Neural progenitor cell (in vitro differentiated cells): ENCODE measurements at regions not wholly inside any gene's neighbourhood (a gene's known extent, or its start where the extent isn't known, plus 50 kb on each side); places are given as distances from the start of the nearest gene placed in this dataset.

Experiments used
- DNase-seq: peaks from one replicate; pipeline ENCODE4 v3.0.0-alpha.2; 2016; ENCODE audit warnings: low spot score
- H2AFZ ChIP-seq: fragments of 200-600 bp; sonication (generic); replicated peaks from 2 replicates; pipeline ENCODE4 v1.6.1; 2016; ENCODE audit warnings: antibody characterized with exemption
- H3F3A ChIP-seq: fragments of 200-600 bp; sonication (generic); 2 replicates; pipeline ENCODE4 v1.6.1; 2016; ENCODE audit warnings: antibody characterized with exemption, low read depth
- H3K27ac ChIP-seq: fragments of 200-600 bp; sonication (generic); 2 replicates; pipeline ENCODE4 v1.5.1; 2016; ENCODE audit warnings: mild to moderate bottlenecking
- H3K27me3 ChIP-seq: fragments of 200-600 bp; sonication (generic); 2 replicates; pipeline ENCODE4 v1.6.1; 2016; ENCODE audit warnings: mild to moderate bottlenecking, moderate library complexity
- H3K36me3 ChIP-seq: fragments of 200-600 bp; sonication (generic); 2 replicates; pipeline ENCODE4 v1.5.1; 2016
- H3K4me1 ChIP-seq: fragments of 200-600 bp; sonication (generic); 2 replicates; pipeline ENCODE4 v1.6.1; 2016; ENCODE audit warnings: mixed run types
- H3K4me2 ChIP-seq: fragments of 200-600 bp; sonication (generic); 2 replicates; pipeline ENCODE4 v1.6.1; 2016
- H3K4me3 ChIP-seq: fragments of 200-600 bp; sonication (generic); 2 replicates; pipeline ENCODE4 v1.5.1; 2016
- H3K79me2 ChIP-seq: fragments of 200-600 bp; sonication (generic); 2 replicates; pipeline ENCODE4 v1.6.1; 2016; ENCODE audit warnings: low read depth
- H3K9ac ChIP-seq: fragments of 200-600 bp; sonication (generic); 2 replicates; pipeline ENCODE4 v1.6.1; 2016
- H3K9me3 ChIP-seq: fragments of 200-600 bp; sonication (generic); 2 replicates; pipeline ENCODE4 v1.5.1; 2016; ENCODE audit warnings: low read depth
- H4K20me1 ChIP-seq: fragments of 200-600 bp; sonication (generic); 2 replicates; pipeline ENCODE4 v1.6.1; 2016; ENCODE audit warnings: low read depth
- H3K27ac Mint-ChIP-seq: 3 replicates; pipeline ENCODE4 v1.8.0; 2021; ENCODE audit warnings: mixed read lengths
- H3K27me3 Mint-ChIP-seq: 2 replicates; pipeline ENCODE4 v1.8.0; 2022; ENCODE audit warnings: low read depth, mild to moderate bottlenecking, inconsistent platforms, moderate library complexity, mixed read lengths; ENCODE audit not compliant: insufficient read depth
- H3K36me3 Mint-ChIP-seq: 3 replicates; pipeline ENCODE4 v1.8.0; 2021; ENCODE audit warnings: mixed read lengths
- H3K4me1 Mint-ChIP-seq: 3 replicates; pipeline ENCODE4 v1.8.0; 2021; ENCODE audit warnings: mixed read lengths
- H3K4me3 Mint-ChIP-seq: 3 replicates; pipeline ENCODE4 v1.8.0; 2021; ENCODE audit warnings: mild to moderate bottlenecking, moderate library complexity, mixed read lengths
- H3K9me3 Mint-ChIP-seq: 3 replicates; pipeline ENCODE4 v1.8.0; 2020; ENCODE audit warnings: mixed read lengths
- EZH2 ChIP-seq: fragments of 200-600 bp; sonication (generic); IDR thresholded peaks from 2 replicates; pipeline ENCODE4 v1.6.1; 2017; ENCODE audit warnings: antibody characterized with exemption, mild to moderate bottlenecking, moderate library complexity
- EZH2phosphoT487 ChIP-seq: fragments of 200-600 bp; sonication (generic); IDR thresholded peaks from 2 replicates; pipeline ENCODE4 v1.6.1; 2017; ENCODE audit warnings: antibody characterized with exemption
- TF ChIP-seq, protein P1 (sequence below): fragments of 200-600 bp; sonication (generic); IDR thresholded peaks from 2 replicates; pipeline ENCODE4 v1.5.1; 2017; ENCODE audit warnings: antibody characterized with exemption, mild to moderate bottlenecking

DNA sequence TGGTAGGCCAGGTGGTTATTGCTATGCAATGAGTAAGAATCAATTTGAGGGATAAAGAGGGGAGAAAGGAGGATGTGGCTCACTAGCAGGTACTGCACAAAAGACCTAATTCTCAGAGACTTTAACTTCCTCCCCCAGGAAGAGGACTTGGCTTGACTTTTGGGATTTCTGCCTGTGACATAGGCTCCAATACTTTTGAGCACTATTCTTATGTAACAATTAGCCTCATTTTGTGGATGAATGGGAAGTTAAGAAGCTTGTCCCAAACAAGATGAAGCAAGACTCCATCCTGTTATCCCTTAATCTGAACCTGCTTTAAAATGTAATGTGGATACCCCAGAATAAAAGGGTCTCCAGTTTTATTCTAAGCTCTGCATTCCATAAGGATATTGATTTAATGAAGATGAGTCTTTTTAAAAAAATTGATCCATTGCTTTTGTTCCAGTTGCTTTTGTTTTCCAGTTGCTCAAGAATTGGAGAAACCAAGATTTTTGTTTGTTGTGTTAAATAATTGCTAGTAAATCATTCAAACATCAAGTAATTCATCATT, 218.5 kb downstream of the SNX13 start:
- no peaks in the 10 kb centered on the region for H3K4me1 Mint-ChIP-seq
- peak; percentile 54 for DNase-seq
- Histone ChIP-seq H3K36me3 (no peaks in the 10 kb centered on the region), H3K9ac (no peak overlapping the region), H3F3A (peaks cover 23% of the 10 kb centered on the region), H3K4me3 (no peak overlapping the region), H3K9me3 (no peaks in the 10 kb centered on the region), H3K27ac (no peak overlapping the region), H2AFZ (no peak overlapping the region), H3K4me2 (peak overlapping the region; percentile 55), H4K20me1 (no peaks in the 10 kb centered on the region), H3K4me1 (peaks cover 36% of the 10 kb centered on the region), H3K27me3 (no peaks in the 10 kb centered on the region), H3K79me2 (no peaks in the 10 kb centered on the region)
- TF ChIP-seq EZH2phosphoT487 = peak; percentile 93
- TF ChIP-seq EZH2 = no peak
- no peak overlapping the region for H3K4me3 Mint-ChIP-seq
- H3K9me3 Mint-ChIP-seq = no peaks in the 10 kb centered on the region
- no peak overlapping the region for H3K27ac Mint-ChIP-seq
- H3K36me3 Mint-ChIP-seq = no peaks in the 10 kb centered on the region
- H3K27me3 Mint-ChIP-seq = no peaks in the 10 kb centered on the region

DNA sequence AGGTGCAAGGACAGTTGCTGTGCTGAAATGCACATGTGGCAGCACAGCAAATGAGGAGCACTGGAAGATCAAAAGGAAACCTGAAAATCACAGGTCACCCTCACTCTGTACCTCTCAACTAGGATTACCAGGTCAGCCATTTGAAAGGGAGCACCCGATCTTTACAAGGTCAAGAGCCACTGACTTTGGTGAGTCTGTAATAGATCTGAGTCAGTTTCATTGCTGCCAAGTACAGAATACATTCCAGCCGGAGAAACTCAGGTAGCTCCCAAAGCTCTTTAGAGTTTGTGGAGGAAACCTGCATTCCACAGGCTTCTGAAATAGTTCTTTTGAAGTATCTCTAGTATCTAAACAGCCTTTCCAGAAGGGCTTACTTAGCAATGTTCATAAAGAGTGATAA, 217.5 kb downstream of the SNX13 start:
- Histone ChIP-seq H3K9me3 (no peaks in the 10 kb centered on the region), H3F3A (peaks cover 23% of the 10 kb centered on the region), H4K20me1 (no peaks in the 10 kb centered on the region), H3K4me3 (no peak overlapping the region), H3K27me3 (no peaks in the 10 kb centered on the region), H3K4me1 (peaks cover 28% of the 10 kb centered on the region), H3K36me3 (no peaks in the 10 kb centered on the region), H3K79me2 (no peaks in the 10 kb centered on the region), H3K4me2 (peak overlapping the region; percentile 55), H2AFZ (no peak overlapping the region), H3K9ac (no peak overlapping the region), H3K27ac (no peak overlapping the region)
- H3K36me3 Mint-ChIP-seq = no peaks in the 10 kb centered on the region
- TF ChIP-seq EZH2 = no peak
- no peak for TF ChIP-seq EZH2phosphoT487
- TF ChIP-seq, protein P1, sequence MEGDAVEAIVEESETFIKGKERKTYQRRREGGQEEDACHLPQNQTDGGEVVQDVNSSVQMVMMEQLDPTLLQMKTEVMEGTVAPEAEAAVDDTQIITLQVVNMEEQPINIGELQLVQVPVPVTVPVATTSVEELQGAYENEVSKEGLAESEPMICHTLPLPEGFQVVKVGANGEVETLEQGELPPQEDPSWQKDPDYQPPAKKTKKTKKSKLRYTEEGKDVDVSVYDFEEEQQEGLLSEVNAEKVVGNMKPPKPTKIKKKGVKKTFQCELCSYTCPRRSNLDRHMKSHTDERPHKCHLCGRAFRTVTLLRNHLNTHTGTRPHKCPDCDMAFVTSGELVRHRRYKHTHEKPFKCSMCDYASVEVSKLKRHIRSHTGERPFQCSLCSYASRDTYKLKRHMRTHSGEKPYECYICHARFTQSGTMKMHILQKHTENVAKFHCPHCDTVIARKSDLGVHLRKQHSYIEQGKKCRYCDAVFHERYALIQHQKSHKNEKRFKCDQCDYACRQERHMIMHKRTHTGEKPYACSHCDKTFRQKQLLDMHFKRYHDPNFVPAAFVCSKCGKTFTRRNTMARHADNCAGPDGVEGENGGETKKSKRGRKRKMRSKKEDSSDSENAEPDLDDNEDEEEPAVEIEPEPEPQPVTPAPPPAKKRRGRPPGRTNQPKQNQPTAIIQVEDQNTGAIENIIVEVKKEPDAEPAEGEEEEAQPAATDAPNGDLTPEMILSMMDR = no peak
- DNase-seq = no peak
- no peak overlapping the region for H3K27ac Mint-ChIP-seq
- H3K27me3 Mint-ChIP-seq = no peaks in the 10 kb centered on the region
- no peaks in the 10 kb centered on the region for H3K9me3 Mint-ChIP-seq
- H3K4me3 Mint-ChIP-seq = no peak overlapping the region
- no peaks in the 10 kb centered on the region for H3K4me1 Mint-ChIP-seq

DNA sequence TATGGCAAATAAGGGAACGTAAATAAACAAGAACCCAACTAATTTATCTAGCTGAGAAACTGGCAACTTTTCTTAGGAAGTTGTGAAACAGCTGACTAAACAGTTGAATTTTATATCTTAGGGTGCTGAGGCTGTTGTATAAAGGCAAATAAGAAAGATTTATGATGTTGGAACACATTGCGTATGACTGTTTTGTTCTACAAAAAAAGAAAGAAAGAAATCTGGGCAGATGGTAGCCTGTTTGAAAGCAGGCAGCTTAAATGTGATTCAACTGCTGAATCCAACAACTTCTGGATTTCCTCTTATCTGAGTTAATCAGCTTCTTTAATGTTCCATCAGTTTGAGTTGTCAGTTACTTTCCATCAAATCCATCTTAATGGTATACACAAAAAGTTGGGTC, 214.5 kb downstream of the SNX13 start:
- no peaks in the 10 kb centered on the region for H3K9me3 ChIP-seq
- H3K27ac ChIP-seq = no peak overlapping the region
- H3K4me1 ChIP-seq = peaks cover 24% of the 10 kb centered on the region
- no peak overlapping the region for H2AFZ ChIP-seq
- Mint-ChIP-seq H3K27ac (no peak overlapping the region), H3K9me3 (peaks cover 3% of the 10 kb centered on the region), H3K27me3 (no peaks in the 10 kb centered on the region), H3K36me3 (no peaks in the 10 kb centered on the region), H3K4me3 (no peak overlapping the region), H3K4me1 (no peaks in the 10 kb centered on the region)
- no peak overlapping the region for H3K4me2 ChIP-seq
- H3K79me2 ChIP-seq = no peaks in the 10 kb centered on the region
- peaks cover 22% of the 10 kb centered on the region for H3F3A ChIP-seq
- TF ChIP-seq EZH2 (no peak), EZH2phosphoT487 (no peak)
- TF ChIP-seq, protein P1 = no peak
- H3K4me3 ChIP-seq = no peak overlapping the region
- H3K36me3 ChIP-seq = no peaks in the 10 kb centered on the region
- H3K9ac ChIP-seq = no peak overlapping the region
- H4K20me1 ChIP-seq = no peaks in the 10 kb centered on the region
- no peaks in the 10 kb centered on the region for H3K27me3 ChIP-seq
- no peak for DNase-seq

DNA sequence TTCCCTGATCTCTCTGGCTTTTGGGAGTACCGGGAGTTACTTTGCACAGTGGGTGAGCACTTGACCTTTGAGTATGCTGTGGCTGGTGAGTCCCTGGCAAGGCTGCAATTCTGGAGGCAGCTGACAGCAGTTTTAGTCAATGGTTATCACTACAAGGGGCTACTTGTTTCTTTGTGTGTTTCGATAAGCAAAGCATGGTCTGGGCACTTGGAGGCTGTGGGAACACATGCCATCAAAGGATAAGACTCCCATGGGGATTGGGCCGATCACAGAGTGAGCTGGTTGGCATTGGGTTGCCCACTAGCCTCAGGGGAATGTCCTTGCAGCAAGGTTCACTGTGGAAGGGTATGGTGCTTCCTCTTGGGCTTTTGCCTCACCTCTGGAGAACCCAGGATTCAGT, 208.2 kb downstream of the SNX13 start:
- Mint-ChIP-seq H3K4me3 (no peak overlapping the region), H3K4me1 (no peaks in the 10 kb centered on the region), H3K27me3 (no peaks in the 10 kb centered on the region), H3K27ac (no peak overlapping the region), H3K36me3 (no peaks in the 10 kb centered on the region), H3K9me3 (peaks cover 18% of the 10 kb centered on the region)
- H3K4me1 ChIP-seq = no peaks in the 10 kb centered on the region
- TF ChIP-seq EZH2 (no peak), EZH2phosphoT487 (no peak)
- TF ChIP-seq, protein P1 = no peak
- no peaks in the 10 kb centered on the region for H4K20me1 ChIP-seq
- no peaks in the 10 kb centered on the region for H3K36me3 ChIP-seq
- no peaks in the 10 kb centered on the region for H3F3A ChIP-seq
- no peaks in the 10 kb centered on the region for H3K27me3 ChIP-seq
- no peaks in the 10 kb centered on the region for H3K79me2 ChIP-seq
- no peak for DNase-seq
- no peaks in the 10 kb centered on the region for H3K9me3 ChIP-seq
- H3K4me3 ChIP-seq = no peak overlapping the region
- H2AFZ ChIP-seq = no peak overlapping the region
- H3K27ac ChIP-seq = no peak overlapping the region
- no peak overlapping the region for H3K9ac ChIP-seq
- H3K4me2 ChIP-seq = no peak overlapping the region
